Colonic mucosa (tissue), 4 donors: ENCODE measurements at regions not wholly inside any gene's neighbourhood (a gene's known extent, or its start where the extent isn't known, plus 50 kb on each side); places are given as distances from the start of the nearest gene placed in this dataset.

Experiments
- DNase-seq: peaks from one replicate; pipeline ENCODE4 v3.0.0-alpha.2; 2020
- H3K27ac ChIP-seq: fragments of 200-600 bp; one replicate; pipeline ENCODE4 v1.8.0; 2021
- H3K27me3 ChIP-seq: fragments of 200-600 bp; one replicate; pipeline ENCODE4 v1.8.0; 2021
- H3K36me3 ChIP-seq: fragments of 200-600 bp; one replicate; pipeline ENCODE4 v1.8.0; 2021
- H3K4me1 ChIP-seq: fragments of 200-600 bp; one replicate; pipeline ENCODE4 v1.8.0; 2021; ENCODE audit warnings: mild to moderate bottlenecking
- H3K4me3 ChIP-seq: fragments of 200-600 bp; one replicate; pipeline ENCODE4 v1.8.0; 2021
- H3K9ac ChIP-seq, 2 donors: one replicate each; pipeline ENCODE4 v1.7.0; 2013; ENCODE audit warnings: control low read depth in 2 of 2, low read depth in 2 of 2, low read length in 2 of 2
- H3K9me3 ChIP-seq: fragments of 200-600 bp; one replicate; pipeline ENCODE4 v1.8.0; 2021
- CTCF ChIP-seq: fragments of 200-600 bp; IDR thresholded peaks from one replicate; pipeline ENCODE4 v1.8.0; 2022; ENCODE audit warnings: antibody characterized with exemption, mild to moderate bottlenecking
- intact Hi-C: fragments of 100-400 bp; cut with DNase I; formaldehyde crosslinking; loops from one replicate; pipeline ENCODE4 v1.14.1; 2022
- donor health status: healthy.
- donor health status: DM: no; HTN: no; CAD: no.
- donor health status: DM: no; HTN: no; CAD: no.

- intact Hi-C loops, result loop anchor here (10.0 kb wide), 1 partner anchor 416 kb away; no protein-coding TSS in a partner anchor
- Histone ChIP-seq H3K36me3 (no peaks in the 10 kb centered on the region), H3K4me1 (no peaks in the 10 kb centered on the region), H3K4me3 (no peak overlapping the region), H3K27me3 (no peaks in the 10 kb centered on the region), H3K27ac (no peak overlapping the region), H3K9ac (no peak overlapping the region), H3K9me3 (no peaks in the 10 kb centered on the region)
- TF ChIP-seq CTCF, result no peak
- no peak for DNase-seq
These were observed 62.6 kb upstream of the SYT13 start for GRCh38 chr11:45348729-45349128.

- Histone ChIP-seq H3K27me3 (no peaks in the 10 kb centered on the region), H3K4me1 (no peaks in the 10 kb centered on the region), H3K36me3 (no peaks in the 10 kb centered on the region), H3K4me3 (no peak overlapping the region), H3K9me3 (no peaks in the 10 kb centered on the region), H3K9ac (no peak overlapping the region), H3K27ac (no peak overlapping the region)
- intact Hi-C loops, result loop anchor here (10.0 kb wide), 1 partner anchor 417 kb away; no protein-coding TSS in a partner anchor
- DNase-seq, result no peak
- no peak for TF ChIP-seq CTCF
These were observed 61.4 kb upstream of the SYT13 start for GRCh38 chr11:45347348-45348082.

- Histone ChIP-seq H3K9me3 (no peaks in the 10 kb centered on the region), H3K27ac (no peak overlapping the region), H3K4me1 (no peaks in the 10 kb centered on the region), H3K9ac (no peak overlapping the region), H3K4me3 (no peak overlapping the region), H3K36me3 (no peaks in the 10 kb centered on the region), H3K27me3 (no peaks in the 10 kb centered on the region)
- intact Hi-C loops, result loop anchor here (10.0 kb wide), 1 partner anchor 419 kb away; no protein-coding TSS in a partner anchor
- TF ChIP-seq CTCF, result no peak
- no peak for DNase-seq
These were observed 59.4 kb upstream of the SYT13 start for GRCh38 chr11:45345491-45345890.

GRCh38 chr11:45344028-45344427 lies 57.9 kb upstream of the SYT13 start:
- no peak for DNase-seq
- H3K4me3 ChIP-seq, result no peak overlapping the region
- H3K36me3 ChIP-seq, result no peaks in the 10 kb centered on the region
- no peaks in the 10 kb centered on the region for H3K27me3 ChIP-seq
- no peak overlapping the region for H3K9ac ChIP-seq
- TF ChIP-seq CTCF, result no peak
- no peak overlapping the region for H3K27ac ChIP-seq
- H3K9me3 ChIP-seq, result no peaks in the 10 kb centered on the region
- H3K4me1 ChIP-seq, result no peaks in the 10 kb centered on the region
- intact Hi-C loops, result loop anchor here (10.0 kb wide), 1 partner anchor 421 kb away; no protein-coding TSS in a partner anchor

GRCh38 chr11:45343444-45343843 lies 57.3 kb upstream of the SYT13 start:
- Histone ChIP-seq H3K27me3 (no peaks in the 10 kb centered on the region), H3K4me1 (no peaks in the 10 kb centered on the region), H3K27ac (no peak overlapping the region), H3K9ac (no peak overlapping the region), H3K36me3 (no peaks in the 10 kb centered on the region), H3K9me3 (no peaks in the 10 kb centered on the region), H3K4me3 (no peak overlapping the region)
- intact Hi-C loops, result loop anchor here (10.0 kb wide), 1 partner anchor 421 kb away; no protein-coding TSS in a partner anchor
- DNase-seq, result no peak
- no peak for TF ChIP-seq CTCF
